NCI-H2196 treated with DMSO at 0.1 percent for 48 hours (cell line): ENCODE measurements at regions not wholly inside any gene's neighbourhood (a gene's known extent, or its start where the extent isn't known, plus 50 kb on each side); places are given as distances from the start of the nearest gene placed in this dataset.
"Not testable (repeated sequence)": the region's sequence is repeated elsewhere in the genome, so short reads cannot be mapped to it uniquely, and the experiment has no call there.

Experiments used
- DNase-seq: peaks from one replicate; lab custom pipeline; 2025; ENCODE audit not compliant: unreplicated experiment; lab: John Stamatoyannopoulos, UW

DNA sequence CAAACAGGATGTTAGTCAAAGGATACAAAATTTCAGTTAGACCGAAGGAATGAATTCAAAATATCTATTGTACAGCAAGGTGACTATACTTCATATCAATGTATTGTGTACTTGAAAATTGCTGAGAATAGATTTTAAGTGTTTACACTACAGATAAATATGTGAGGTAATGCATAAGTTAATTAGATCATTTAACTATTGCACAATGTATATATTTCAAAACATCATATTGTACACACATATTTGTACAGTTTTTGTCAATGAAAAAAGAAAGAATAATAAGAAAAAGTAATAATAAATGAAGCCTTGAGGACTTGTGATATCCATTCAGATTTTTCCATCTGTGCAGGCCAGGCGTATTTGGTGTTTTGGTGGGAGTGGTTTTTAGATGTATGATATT, 367.4 kb upstream of the SNX7 start:
- no peak for DNase-seq

DNA sequence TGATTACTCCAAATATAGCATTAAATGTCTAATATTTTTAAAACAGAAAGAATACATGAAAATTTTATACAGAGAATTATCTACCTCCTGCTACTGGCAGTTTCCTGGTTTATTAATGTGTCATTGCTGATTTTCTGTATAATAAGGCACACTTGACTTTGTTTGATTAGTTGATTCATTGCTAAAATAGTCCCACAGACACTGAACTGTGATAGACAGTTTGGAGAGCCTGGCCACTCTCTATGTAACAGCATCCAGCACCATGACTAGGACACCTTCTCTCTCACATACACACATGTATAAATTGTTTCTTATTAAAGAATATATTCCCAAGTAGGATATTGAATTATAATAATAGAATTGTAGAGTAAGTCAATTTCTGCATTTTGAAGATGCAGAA, 368.5 kb upstream of the SNX7 start:
- DNase-seq: no peak

DNA sequence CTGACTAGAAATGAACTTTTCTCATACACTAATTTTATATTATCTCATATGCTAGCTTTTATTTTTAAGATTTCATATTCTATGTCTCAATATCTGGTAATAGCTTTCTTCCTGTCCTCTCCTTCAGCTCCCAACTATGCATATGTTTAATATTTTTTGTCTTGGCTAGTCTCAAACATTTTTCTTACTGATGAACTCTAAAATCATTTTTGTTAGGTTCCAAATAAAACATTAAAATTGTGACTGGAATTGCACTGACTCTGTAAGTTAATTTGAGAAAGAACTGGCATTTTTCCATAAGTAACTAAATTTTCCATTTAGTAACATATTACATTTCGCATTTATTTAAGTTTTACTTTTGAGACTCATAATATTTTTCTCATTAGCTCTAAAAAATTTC, 368.5 kb upstream of the DPYD start:
- DNase-seq: no peak

DNA sequence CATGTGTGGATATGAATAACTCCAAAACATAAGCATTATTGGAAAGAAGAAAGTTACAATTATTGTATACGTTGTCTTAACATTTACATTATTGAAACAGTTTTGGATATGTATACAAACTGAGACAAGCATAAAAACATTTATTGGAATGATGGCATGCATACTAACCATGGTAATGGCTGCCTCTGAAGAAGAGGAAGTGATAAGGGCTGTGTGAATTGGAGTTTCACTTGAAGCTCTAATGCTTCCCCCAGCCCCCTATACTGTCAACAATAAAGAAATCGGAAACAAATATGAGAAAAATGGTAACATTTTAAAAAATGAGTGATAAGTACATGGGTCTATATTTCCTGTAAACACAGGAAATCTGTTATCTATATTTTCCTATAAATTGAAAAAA, 367.7 kb upstream of the DPYD start:
- DNase-seq: no peak

DNA sequence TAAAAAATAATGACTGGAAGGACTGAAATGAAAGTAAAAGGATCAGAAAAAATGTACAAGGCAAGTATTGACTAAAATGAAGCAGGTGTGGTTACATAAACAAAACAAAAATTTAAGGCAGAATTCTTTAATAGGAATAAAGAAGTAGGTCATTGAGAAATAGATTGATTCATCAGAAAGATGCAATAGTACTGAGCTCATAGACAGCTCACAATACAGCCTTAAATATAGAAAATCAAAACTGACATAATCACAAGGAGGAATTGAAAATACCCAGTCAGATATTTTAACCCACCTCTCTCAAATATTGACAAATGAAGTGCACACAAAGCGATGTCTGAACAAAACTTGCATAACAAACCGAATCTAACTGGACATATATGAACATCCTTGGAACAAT, 366.8 kb upstream of the DPYD start:
- DNase-seq: no peak

DNA sequence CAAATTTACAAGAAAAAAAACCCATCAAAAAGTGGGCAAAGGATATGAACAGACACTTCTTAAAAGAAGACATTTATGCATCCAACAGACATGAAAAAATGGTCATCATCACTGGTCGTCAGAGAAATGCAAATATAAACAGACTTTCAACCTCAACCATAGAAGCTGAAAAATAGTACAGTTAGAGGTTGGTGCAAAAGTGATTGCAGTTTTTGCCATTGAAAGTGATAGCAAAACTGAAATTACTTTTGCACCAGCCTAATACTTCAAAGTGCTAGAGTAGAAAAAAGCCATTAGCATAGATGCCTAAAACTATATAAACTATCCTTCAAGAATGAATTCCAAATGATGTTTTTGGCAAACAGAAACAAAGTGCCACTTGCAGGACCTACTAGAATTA, 365.8 kb upstream of the DPYD start:
- no peak for DNase-seq

DNA sequence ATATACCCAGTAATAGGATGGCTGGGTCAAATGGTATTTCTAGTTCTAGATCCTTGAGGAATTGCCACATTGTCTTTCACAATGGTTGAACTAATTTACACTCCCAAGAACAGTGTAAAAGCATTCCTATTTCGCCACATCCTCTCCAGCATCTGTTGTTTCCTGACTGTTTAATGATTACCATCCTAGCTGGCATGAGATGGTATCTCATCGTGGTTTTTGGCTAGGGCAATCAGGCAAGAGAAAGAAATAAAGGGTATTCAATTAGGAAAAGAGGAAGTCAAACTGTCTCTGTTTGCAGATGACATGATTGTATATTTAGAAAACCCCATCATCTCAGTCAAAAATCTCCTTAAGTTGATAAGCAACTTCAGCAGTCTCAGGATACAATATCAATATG, 364.5 kb upstream of the DPYD start:
- DNase-seq: not testable (repeated sequence)

DNA sequence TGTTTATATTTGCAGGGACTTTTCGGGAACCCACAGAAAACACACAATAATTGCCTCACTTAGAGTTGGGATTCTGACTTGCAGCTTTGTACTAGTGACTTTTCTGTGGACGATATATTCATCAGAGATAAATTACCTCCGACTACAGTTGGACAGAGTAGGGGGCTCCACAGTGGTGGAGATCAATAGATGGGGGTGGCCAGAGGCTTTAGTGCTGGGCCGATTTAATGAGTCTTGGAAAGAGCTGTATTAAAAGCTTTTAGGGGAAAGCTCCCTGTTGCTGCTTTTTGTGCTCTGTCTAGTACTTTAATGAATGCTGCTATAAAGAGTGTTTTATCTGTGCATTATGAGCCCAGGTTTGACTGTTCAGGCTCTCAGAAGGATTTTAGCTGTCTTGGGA, 359.2 kb upstream of the DPYD start:
- DNase-seq: no peak

DNA sequence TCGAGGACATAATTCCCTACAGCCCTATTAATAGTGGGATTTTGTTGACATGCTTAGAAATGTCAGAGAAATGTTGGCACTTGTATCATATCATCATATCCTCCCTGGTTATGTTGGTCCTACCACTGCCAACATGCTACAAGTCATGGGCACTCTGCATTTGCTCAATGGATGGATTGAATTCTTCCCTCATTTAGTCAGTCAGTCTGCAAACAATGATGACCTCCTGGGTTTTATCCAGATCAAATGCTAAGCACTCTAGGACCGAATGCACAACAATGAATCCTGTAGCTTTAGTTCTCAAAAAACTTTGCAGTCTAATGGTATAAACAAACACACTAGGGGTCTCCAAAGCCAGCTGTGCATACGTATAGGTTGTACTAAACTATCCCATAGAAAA, 357.2 kb upstream of the DPYD start:
- DNase-seq: no peak

DNA sequence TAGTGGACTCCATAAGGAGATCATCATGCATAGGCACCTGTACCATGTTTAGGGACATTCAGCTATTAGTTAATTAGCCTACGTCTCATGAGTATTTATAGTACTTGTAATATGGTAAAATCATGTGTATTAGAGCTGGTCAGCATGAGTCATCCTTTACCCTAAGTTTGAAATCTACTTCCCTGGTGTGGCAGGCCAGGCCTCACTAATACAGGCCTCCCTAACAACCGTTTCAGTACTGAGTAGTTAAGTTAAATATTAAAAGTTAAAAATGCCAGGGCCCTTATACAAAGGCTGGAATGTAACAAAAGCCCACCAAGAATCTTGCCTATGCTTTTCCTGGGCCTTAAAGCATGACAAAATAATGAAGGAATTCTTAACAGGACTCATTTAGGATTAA, 356.3 kb upstream of the DPYD start:
- no peak for DNase-seq

DNA sequence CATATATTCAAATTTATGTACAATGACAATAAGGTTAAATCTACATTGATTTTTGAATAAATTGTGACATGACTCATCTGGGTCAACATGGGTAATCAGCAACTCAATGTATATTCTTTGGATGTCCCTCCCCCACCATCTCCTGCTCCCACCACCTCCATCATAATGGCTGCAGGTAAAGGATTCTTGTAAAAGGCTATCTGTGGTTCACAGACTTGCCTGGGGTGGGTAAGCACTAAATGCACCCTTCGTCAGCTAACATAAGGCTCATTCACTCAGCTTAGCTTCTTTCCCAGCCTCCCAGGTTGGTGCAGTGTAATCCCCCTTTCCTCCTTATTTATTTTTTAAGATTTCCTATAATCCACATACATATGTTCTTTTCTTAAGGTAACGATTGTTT, 355.7 kb upstream of the DPYD start:
- DNase-seq: no peak

DNA sequence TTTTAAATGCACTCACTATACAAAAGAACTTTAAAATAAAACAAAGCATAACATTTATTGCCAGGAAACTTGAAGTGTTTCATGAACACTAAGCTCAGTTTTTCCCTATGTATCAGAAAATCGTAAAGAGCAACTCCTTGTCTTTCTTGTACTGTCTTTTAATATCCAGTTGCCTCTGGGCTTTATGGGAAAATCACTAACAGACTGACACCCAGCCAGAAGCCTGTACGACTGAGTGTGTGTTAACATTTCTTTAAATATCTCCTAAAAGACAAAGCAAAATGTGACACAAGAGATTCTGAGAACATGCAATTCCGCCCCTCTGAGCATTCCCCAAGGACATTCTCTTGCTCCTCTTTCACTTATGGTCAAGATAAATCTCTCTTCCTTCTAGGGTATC, 347.5 kb upstream of the DPYD start:
- no peak for DNase-seq

DNA sequence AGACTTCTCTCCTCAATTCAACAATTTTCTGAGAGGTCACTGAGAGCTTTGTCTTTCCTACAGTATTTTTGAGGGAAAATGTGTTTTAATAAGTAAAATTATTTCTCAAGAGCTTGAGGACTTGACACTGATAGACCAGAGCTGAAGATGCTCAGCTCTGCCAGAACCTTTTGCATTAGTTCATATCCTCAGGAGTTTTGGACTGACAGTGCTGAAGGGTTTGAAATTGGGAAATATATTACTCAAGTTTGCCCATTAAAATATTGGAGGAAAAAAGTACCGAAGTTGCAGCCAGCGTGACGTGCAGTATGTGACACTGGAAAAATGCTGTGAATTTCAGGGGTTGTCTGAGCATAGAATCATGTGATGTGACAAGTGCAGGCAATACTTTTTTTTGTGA, 346.6 kb upstream of the DPYD start:
- no peak for DNase-seq

DNA sequence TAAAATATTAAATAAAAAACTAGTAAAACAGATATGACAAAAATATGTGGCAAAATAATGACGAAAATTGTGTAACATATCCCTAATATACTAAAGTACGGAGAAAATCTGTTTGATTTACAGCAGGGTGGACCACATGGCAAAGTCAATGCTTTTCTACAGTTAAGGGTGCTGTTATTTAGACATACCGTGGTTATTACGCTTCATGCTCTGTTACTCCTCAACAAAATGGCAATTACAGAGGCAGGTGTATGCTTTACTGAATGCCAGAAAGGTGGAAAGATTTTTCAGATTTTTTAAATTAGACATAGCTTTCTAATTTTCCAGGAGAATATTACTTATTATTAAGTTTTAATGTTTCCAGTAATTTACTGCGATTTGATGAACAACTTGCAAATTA, 343.9 kb upstream of the DPYD start:
- DNase-seq: no peak

DNA sequence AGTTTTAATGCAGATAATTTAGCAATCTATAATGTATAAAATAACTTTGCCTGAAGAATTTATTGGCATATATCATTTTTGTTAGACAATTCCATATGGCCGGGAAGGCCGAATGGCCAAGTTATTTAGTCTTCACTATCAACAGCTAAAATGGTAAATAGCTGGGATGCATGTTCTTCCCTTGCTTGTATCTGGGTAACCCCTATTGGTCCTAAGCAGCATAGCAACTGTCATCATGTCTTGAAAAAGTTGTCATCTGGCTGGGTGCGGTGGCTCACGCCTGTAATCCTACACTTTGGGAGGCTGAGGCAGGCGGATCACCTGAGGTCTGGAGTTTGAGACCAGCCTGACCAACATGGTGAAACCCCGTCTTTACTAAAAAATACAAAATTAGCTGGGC, 340.0 kb upstream of the DPYD start:
- DNase-seq: no peak

DNA sequence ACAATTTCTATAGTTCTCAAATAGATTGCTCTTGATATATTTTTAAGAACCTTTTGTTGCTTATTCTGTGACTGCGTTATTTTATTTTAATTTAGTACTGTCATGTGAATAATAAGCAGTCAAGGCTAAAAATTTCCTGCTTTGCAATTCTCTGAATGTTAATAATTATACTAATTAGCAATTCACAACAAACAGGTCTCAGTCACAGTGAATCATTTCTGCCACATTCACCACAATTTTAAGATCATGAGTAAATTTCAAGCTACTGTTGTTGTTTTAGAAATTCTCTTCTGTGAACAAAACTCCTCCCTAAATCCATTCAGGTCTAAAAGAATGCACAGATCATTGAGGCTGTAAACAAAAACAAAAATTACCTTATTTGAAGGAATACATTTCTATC, 339.6 kb upstream of the DPYD start:
- no peak for DNase-seq

DNA sequence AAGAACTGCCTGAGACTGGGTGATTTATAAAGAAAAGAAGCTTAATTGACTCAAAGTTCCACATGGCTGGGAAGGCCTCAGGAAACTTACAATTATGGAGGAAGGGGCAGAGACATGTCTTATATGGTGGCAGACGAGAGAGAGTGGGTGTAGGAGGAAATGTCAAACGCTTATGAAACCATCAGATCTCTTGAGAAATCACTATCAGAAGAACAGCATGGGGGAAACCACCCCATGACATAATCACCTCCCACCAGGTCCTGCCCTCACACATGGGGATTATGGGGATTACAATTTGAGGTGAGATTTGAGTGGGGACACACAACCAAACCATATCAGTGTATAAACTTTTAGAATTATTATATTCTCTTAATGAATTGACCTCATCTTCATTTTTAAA, 335.9 kb upstream of the DPYD start:
- no peak for DNase-seq

DNA sequence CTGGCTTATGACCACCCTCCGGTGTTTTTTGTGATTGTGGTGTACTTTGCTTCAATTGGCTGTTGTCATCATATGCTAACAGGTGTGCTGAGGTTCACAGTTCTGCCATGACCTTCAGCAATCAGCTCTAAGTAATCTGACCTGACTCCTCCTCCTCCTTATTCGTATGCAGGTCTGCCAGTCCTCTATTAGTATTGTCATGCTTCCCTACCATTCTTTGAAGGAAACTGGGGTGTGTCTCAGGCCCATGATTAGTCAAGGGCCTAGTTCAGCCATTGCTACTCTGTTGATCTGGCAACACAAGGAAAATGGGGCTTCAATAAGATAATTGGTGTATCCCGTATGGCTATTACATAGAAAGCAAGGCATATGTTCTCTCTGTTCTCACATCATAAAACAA, 332.3 kb upstream of the DPYD start:
- DNase-seq: no peak

DNA sequence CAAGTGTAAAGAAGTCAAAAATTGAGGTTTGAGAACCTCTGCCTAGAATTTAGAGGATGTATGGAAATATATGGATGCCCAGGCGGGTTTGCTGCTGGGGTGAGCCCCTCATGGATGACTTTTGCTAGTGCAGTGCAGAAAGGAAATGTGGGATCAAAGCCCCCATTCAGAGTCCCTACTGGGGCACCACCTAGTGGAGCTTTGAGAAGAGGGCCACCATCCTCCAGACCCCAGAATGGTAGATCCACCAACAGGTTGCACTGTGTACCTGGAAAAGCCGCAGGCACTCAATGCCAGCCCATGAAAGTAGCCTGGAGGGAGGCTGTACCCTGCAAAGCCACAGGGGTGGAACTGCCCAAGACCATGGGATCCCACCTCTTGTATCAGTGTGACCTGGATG, 330.7 kb upstream of the DPYD start:
- DNase-seq: no peak

DNA sequence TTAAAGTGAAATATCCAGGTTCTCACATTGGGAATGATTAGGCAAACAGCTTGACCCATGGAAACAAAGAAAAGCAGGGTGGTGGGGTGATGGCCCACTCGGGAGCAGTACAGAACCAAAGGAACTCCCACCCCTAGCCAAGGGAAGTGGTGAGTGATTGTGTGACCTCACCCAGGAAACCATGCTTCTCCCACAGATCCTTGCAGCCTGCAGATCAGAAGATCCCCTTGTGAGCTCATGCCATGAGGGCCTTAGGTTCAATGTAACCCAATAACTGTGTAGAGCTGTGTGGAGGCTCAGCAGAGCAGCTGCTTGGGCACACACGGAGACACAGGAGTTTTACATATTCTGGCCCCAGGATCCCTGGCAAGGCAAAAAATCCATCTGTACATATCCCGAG, 311.8 kb upstream of the DPYD start:
- no peak for DNase-seq

DNA sequence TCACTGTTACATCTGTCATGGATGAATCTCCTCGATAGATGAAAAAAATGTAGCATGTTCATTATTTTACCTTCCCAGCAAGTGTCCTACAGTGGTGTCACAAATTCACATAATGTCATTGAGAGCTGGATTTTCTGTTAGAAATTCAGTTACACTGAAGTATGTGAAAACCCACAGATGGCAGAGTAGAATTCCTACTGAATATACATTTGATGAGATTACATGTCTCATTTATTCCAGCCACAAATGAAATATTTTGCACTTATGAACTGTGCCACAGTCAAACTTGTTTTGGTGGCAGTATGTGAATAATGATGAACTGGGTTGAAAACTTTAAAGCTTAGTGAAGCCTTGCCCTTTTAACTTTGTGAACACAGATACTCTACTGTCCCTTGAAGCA, 301.9 kb upstream of the DPYD start:
- no peak for DNase-seq

DNA sequence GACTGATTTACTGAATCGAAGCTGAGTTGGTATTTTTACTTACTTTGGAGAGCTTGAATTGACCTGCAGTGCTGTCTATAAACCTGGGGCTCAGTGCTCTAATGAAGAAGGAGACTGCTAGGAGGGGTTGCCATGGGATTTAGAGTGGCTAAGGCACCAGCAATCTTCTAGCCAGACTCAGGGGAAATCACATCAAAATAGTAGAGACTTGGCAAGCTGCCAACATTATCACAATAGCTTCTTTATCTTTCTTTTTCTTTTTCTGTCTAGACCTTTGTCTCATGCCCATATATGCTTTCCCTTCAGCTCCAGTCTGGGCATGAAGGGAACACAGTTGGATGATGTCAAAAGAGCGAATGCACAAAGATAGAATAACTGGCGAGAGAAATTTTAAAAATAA, 301.1 kb upstream of the DPYD start:
- no peak for DNase-seq

DNA sequence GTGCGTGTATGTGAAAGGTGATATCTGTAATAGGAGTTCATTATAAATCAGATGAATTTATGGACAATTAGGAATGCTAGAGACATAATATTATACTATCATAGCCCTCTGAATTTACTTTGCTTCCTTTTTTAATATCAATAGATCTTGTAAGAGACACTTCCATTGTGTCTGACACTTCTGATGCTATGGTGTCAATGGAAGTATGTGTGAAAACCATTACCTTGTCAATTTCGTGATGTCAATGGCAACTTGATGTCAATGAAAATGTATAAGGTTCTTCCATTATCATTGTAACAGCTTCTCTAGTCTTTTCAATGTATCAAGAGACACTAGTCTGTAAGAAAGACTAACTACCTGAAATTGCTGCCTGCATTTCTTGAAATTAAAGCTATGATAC, 296.8 kb upstream of the DPYD start:
- no peak for DNase-seq

DNA sequence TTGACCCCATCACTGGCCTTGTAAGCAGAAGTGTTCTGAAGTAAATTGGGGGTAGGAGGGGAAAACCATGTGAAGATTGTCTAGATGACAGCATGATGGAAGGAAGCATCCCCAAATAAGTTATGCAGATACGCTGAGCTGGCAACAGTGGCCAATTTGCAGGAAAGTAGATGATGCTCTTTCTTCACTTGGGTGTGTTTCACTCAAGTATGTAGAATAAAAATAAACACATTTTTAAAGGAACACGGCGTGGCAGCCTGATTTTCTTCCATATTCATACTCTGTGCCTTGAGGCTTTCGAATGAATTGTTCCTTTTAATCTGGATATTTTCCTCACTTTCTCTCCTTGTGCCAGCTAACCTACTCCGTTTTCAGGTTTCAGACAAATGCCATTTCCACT, 295.5 kb upstream of the DPYD start:
- DNase-seq: no peak
